ENCODE measurements at regions not wholly inside any gene's neighbourhood (a gene's known extent, or its start where the extent isn't known, plus 50 kb on each side); places are given as distances from the start of the nearest gene placed in this dataset.

DNA sequence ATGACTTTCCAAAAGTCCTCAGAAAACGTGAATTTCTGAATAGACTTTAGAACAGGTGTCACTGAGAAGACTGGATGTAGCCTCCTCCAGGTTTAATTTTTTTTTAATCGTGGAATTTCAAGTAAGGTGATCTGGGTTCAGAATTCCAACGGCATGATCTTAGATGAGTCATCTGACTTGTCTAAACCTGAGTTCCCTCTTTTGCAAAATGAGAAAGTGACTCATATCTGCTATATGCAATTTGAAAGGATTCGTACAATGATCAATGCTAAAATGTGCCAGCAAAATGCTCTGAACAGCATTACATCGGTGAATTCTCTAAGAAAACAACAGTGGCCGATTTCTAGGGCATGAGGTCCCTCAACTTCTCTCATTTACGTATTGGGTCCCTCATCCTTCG lies 69.1 kb upstream of the ZNF516 start:
- no peak overlapping the region for H3K27ac Mint-ChIP-seq
- H3K36me3 Mint-ChIP-seq (ENCODE audit: low read depth) = no peaks in the 10 kb centered on the region
- ChIA-PET CTCF (no interaction called here), POLR2A (no interaction called here)
- H3K27me3 Mint-ChIP-seq = peaks cover 17% of the 10 kb centered on the region
- no peak overlapping the region for H3K4me3 Mint-ChIP-seq
- DNase-seq = no peak
- no peaks in the 10 kb centered on the region for H3K4me1 Mint-ChIP-seq
- H3K9me3 Mint-ChIP-seq = no peaks in the 10 kb centered on the region

DNA sequence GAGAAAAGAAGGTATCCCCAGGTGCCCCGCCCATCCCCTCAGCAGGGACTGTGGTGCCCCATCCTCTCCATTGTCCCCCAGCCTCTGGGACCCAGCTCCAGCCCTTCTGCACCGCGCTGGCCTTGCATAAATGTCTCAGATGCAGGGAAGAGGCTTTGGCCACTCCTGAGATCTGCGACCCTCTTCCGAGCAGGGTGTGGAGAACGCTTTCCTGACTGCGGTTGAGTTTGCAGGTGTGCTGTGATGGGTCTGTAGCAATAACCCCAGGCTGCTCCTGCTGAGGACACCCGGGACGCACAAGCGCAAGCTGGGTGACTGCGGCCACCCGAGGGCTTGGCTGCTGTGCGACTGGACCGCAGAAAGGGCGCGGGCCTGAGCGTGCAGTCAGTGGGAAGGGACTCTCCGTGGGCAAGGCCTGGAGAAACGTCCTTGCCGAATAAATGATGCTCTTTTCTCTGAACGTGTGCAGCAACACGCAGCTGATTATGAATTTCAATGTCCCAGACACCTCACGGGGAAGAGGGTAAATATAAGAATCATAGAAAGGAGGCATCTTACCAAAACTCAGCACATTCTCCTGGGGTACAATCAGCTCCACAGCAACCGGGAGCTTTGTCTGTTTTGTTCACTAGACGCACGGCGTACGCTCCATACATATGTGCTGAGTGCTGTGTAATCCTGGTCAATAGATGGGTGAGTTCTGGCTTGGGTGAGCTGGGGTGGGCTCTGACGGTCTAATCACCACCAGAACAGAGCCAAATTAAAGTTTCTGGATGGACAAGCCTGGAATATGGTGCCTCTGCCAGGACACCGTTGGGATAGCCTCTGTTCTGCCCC lies 67.5 kb upstream of the ZNF516 start:
- Mint-ChIP-seq H3K27me3 (peaks cover 17% of the 10 kb centered on the region), H3K4me3 (no peak overlapping the region), H3K27ac (no peak overlapping the region), H3K36me3 (ENCODE audit: low read depth) (no peaks in the 10 kb centered on the region), H3K9me3 (no peaks in the 10 kb centered on the region), H3K4me1 (no peaks in the 10 kb centered on the region)
- ChIA-PET POLR2A (no interaction called here), CTCF (no interaction called here)
- DNase-seq = no peak

DNA sequence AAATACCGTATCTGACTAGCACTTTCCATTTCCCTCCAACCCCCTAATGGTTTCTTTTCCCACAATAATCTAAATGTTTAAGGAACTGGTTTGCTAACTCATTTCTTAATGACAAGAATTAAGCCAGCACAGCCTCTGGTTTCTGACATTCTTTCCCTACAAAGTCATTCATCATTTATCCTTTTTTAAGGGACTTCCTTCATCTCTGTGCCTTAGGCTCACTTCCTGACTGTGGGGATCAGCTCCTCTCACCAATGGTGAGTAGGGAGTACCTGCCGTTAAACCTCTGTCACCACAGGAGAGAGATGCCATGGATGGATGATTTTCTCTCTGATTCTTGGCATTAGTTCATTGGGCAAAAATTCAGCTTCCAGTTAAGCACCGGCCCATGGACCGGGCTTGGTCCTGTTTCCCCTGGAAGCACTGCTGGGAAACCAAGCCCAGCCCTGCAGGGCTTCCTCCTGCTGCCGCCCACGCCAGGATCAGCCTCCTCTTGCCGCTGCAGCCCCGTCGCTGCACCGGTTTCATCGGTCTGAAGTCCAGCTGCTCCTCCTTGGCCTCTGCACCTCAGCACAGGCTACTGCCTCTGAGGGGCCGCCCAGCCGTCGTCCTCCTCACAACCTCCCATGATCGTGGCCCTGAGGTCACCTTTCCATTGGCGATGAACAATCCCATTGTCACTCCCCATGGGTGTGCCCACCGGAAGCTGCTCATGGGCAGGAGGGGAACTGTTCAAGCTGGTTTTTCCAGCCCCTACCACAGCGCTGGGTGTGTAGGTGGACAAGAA lies 64.0 kb upstream of the ZNF516 start:
- POLR2A ChIA-PET = no interaction called here
- H3K9me3 Mint-ChIP-seq = no peaks in the 10 kb centered on the region
- no peak overlapping the region for H3K27ac Mint-ChIP-seq
- no peaks in the 10 kb centered on the region for H3K36me3 Mint-ChIP-seq (ENCODE audit: low read depth)
- no peak for DNase-seq
- H3K4me1 Mint-ChIP-seq = no peaks in the 10 kb centered on the region
- peaks cover 3% of the 10 kb centered on the region for H3K27me3 Mint-ChIP-seq
- no peak overlapping the region for H3K4me3 Mint-ChIP-seq
- CTCF ChIA-PET = no interaction called here

DNA sequence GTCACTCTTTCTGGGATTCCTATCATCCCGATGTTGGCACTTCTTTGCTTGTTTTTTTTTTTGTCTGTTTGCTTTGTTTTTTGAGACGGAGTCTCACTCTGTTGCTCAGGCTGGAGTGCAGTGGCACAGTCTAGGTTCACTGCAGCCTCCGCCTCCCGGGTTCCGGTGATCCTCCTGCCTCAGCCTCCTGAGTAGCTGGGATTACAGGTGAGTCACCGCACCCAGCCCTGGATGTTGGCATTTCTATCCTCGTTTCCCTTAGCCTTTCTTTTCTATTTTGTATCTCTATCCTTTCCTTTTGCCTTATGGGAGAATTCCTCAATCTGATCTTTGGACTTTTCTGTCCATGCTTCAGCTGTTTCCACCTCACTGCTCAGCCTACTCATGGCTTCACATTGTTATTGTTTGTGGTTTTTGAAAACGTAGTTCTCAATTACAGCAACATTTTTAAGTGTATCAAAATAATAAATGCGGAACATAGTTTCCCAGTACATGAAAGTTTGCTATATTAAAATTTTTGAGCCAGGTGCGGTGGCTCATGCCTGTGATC lies 62.1 kb upstream of the ZNF516 start:
- no peaks in the 10 kb centered on the region for H3K36me3 Mint-ChIP-seq (ENCODE audit: low read depth)
- H3K27ac Mint-ChIP-seq = no peak overlapping the region
- H3K27me3 Mint-ChIP-seq = peaks cover 6% of the 10 kb centered on the region
- ChIA-PET POLR2A (no interaction called here), CTCF (interaction anchor here (0.6 to 0.8 kb wide), 2 partner anchors 10 to 402 kb away, joined by 3 read pairs; no protein-coding TSS in a partner anchor)
- H3K4me3 Mint-ChIP-seq = no peak overlapping the region
- H3K9me3 Mint-ChIP-seq = no peaks in the 10 kb centered on the region
- no peaks in the 10 kb centered on the region for H3K4me1 Mint-ChIP-seq
- no peak for DNase-seq

DNA sequence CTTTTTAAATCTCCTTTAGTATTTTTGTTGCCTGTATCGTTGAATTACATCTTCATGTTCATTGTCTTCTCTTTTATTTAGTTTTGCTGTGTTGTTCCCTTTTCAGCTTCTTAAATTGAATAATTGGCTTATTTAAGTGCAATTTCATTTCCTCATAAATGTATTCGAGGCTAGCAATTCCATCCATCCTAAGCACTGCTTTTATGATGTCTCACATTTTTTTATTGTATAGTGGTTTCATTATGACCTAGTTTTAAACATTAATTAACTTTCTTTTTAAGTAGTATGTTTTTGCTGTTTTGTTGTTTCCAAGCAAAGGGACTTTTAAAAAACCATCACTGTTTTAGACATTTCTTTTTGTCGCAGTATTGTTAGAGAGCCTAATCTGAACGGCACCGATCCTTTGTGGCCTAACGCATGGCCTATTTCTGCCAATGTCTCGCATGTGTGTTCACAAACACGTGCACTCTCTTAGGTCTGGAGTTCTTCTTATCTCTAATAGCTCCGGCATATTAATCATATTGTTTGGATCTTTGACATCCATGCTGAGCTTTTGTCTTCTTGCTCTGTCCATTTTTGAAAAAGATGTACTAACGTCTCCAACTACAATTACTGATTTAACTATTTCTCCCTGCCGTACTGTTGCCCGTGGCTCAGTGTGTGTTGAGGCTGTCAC lies 59.6 kb upstream of the ZNF516 start:
- POLR2A ChIA-PET = no interaction called here
- Mint-ChIP-seq H3K36me3 (ENCODE audit: low read depth) (no peaks in the 10 kb centered on the region), H3K9me3 (no peaks in the 10 kb centered on the region), H3K4me1 (no peaks in the 10 kb centered on the region), H3K27ac (no peak overlapping the region), H3K4me3 (no peak overlapping the region), H3K27me3 (peaks cover 9% of the 10 kb centered on the region)
- CTCF ChIA-PET = no interaction called here
- no peak for DNase-seq

DNA sequence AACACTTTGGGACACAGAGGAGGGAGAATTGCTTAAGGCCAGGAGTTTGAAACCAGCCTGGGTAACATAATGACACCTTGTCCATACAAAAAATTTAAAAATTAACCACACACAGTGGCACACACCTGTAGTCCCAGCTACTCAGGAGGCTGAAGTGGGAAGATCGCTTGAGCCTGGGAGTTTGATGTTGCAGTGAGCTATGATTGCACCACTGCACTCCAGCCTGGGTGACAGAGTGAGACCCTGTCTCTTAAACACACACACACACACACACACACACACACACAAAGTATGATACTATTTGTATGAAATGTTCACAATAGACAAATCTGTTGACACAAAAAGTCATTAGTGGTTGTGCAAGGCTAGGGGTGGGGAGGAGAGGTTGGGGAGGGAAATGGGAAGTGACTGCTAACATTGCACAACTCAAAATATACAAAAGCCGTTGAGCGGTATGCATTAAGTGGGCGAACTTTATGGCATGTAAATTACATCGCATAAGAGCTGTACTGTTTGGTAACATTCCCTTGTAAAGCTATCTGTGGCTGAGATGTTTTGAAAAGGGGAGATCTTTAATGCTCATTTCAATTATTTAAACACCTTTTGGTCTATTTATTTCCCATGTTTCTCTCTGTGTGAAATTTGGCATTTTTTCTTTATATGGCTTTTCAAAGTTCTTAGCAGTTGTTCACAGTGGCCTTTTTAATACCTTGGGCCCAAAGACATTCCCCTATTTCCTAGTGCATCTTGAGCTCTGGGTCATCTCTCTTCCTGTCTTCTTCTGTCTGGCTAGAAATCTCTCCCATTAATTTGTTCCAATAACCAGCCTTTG lies 58.9 kb upstream of the ZNF516 start:
- no peak overlapping the region for H3K27ac Mint-ChIP-seq
- no peak overlapping the region for H3K4me3 Mint-ChIP-seq
- CTCF ChIA-PET = no interaction called here
- DNase-seq = no peak
- POLR2A ChIA-PET = no interaction called here
- H3K4me1 Mint-ChIP-seq = no peaks in the 10 kb centered on the region
- H3K9me3 Mint-ChIP-seq = no peaks in the 10 kb centered on the region
- H3K36me3 Mint-ChIP-seq (ENCODE audit: low read depth) = no peaks in the 10 kb centered on the region
- H3K27me3 Mint-ChIP-seq = peaks cover 9% of the 10 kb centered on the region

DNA sequence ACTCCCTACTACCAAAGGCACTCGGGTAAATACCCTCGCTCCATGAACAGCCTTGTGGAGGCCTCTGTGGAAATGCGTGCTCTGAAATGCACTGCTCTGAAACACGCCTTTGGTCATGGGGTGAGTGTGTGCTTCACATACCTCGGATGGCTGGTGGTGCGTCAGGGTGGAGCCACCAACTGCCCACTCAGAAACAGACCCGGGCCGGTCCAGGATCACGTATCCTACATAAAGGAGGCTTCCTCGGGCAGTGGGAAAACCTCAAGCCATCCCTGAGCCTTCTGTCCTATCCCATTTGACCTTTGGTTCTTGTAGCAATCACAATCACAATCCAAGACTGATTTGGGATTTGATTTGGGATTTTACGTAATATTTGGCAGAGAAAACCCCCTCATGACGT lies 53.5 kb upstream of the ZNF516 start:
- ChIA-PET POLR2A (no interaction called here), CTCF (no interaction called here)
- H3K36me3 Mint-ChIP-seq (ENCODE audit: low read depth) = no peaks in the 10 kb centered on the region
- DNase-seq = no peak
- H3K4me3 Mint-ChIP-seq = no peak overlapping the region
- no peaks in the 10 kb centered on the region for H3K4me1 Mint-ChIP-seq
- H3K9me3 Mint-ChIP-seq = no peaks in the 10 kb centered on the region
- H3K27me3 Mint-ChIP-seq = peaks cover 6% of the 10 kb centered on the region
- H3K27ac Mint-ChIP-seq = no peak overlapping the region

DNA sequence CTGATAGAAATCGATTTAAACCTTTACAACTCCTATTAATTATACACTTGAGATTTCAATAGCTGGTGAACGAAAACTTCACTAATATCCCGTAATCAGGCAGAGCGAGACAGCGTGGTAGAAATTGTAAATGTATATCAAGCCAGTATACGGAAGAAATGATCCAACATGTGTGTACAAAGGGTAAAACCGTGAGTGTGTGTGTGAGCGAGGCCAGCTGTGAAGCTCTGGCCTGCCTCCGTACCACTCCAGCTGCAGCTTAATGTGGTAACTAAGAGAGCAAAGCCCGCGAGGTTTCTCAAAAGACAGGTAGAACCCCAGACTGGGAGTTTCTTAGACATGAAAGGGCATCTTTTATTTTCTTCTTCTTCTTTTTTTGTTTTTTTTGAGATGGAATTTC lies 52.3 kb upstream of the ZNF516 start:
- ChIA-PET CTCF (interaction anchor here (0.9 kb wide), 1 partner anchor 10 kb away, joined by 3 read pairs; no protein-coding TSS in a partner anchor), POLR2A (no interaction called here)
- Mint-ChIP-seq H3K4me1 (no peaks in the 10 kb centered on the region), H3K27ac (no peak overlapping the region), H3K9me3 (no peaks in the 10 kb centered on the region), H3K4me3 (no peak overlapping the region), H3K36me3 (ENCODE audit: low read depth) (no peaks in the 10 kb centered on the region), H3K27me3 (peaks cover 5% of the 10 kb centered on the region)
- DNase-seq = no peak

DNA sequence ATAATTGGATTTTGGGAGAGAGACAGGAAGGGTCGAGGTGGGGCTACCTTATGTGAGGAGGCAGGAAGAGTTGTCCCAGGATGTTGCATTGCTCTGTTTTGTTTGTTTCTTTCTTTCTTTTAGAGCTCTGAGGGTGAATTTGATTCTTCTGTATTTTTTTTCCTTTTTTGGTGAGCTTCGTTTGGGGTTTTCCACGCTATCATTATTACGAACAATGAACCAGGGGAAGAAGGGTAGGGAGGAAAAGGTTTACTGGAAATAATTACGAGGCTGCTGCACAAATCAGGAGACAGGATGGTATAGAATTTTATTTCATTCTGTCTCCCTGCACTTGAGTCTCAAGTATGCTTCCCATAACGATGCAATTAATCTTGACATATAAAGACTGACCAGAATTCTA lies 51.4 kb upstream of the ZNF516 start:
- H3K27ac Mint-ChIP-seq = no peak overlapping the region
- CTCF ChIA-PET = no interaction called here

DNA sequence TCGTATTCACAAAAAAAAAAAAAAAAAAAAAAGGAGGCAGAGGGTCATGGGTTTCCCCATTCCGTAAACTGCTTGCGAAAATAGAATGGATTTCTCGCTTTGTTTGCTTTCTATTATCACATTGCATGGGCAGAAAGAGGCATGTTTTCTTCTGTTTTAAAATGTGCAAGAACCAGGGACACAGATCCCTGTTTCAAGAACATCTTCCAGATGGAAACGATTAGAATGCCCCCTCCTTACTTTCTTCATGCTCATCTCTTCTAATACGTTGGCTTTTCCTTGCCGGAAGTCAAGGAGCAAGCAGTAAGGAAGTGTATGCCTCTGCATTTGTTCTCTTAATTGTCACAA lies 51.0 kb upstream of the ZNF516 start:
- H3K4me1 Mint-ChIP-seq = no peaks in the 10 kb centered on the region
- no peaks in the 10 kb centered on the region for H3K36me3 Mint-ChIP-seq (ENCODE audit: low read depth)
- ChIA-PET CTCF (no interaction called here), POLR2A (no interaction called here)
- peaks cover under 1% of the 10 kb centered on the region for H3K27me3 Mint-ChIP-seq
- H3K9me3 Mint-ChIP-seq = no peaks in the 10 kb centered on the region
- H3K27ac Mint-ChIP-seq = no peak overlapping the region
- no peak overlapping the region for H3K4me3 Mint-ChIP-seq
- DNase-seq = no peak

More for the DNA sequence above, 51.4 kb upstream of the ZNF516 start:
- DNase-seq = no peak
- no peak overlapping the region for H3K4me3 Mint-ChIP-seq
- H3K9me3 Mint-ChIP-seq = no peaks in the 10 kb centered on the region
- POLR2A ChIA-PET = no interaction called here
- no peaks in the 10 kb centered on the region for H3K36me3 Mint-ChIP-seq (ENCODE audit: low read depth)
- peaks cover 1% of the 10 kb centered on the region for H3K27me3 Mint-ChIP-seq
- no peaks in the 10 kb centered on the region for H3K4me1 Mint-ChIP-seq

DNA sequence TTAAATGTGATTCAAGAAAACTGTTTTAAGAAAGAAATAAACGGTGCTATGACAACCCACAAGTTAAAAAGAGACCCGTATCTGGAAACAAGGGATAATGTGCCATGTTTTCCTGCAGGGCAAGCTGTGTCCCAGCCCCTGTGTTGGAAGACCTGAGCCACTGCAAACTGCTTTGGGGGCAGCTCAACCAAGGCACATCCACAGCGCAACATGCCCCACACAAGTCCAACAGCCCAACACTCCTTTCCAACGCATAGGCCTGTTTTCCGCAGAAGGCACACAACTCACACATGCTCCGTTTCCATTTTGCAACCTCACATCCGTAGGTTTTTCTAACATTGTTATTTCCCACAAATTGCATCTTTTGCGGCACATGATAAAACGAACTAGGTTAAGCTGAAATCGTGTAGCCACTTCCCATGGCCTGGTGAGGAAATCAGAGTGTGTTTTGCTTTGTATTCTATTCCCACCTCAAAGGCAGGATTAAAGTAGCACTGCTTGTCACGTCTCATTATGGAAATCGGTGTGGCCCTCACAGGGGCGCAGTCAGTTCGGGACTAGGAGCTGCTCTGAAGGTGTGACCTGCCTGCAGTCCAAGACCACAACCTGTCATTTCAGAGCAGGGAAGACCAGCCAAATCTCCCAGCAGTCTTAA lies 50.5 kb upstream of the ZNF516 start:
- POLR2A ChIA-PET = no interaction called here
- H3K27ac Mint-ChIP-seq = no peak overlapping the region

More for the DNA sequence above, 50.5 kb upstream of the ZNF516 start:
- Mint-ChIP-seq H3K4me1 (no peaks in the 10 kb centered on the region), H3K4me3 (no peak overlapping the region), H3K27me3 (no peaks in the 10 kb centered on the region), H3K36me3 (ENCODE audit: low read depth) (no peaks in the 10 kb centered on the region), H3K9me3 (no peaks in the 10 kb centered on the region)
- DNase-seq = no peak
- CTCF ChIA-PET = no interaction called here

Measured in activated CD4-positive, alpha-beta T cell treated with anti-CD3 and anti-CD28 coated beads, Interleukin-2, amount 10 ng/mL, durations not matched to agents 7 days and 5 days (primary cell).